Hepatocyte (in vitro differentiated cells): ENCODE measurements at regions not wholly inside any gene's neighbourhood (a gene's known extent, or its start where the extent isn't known, plus 50 kb on each side); places are given as distances from the start of the nearest gene placed in this dataset.

Source experiments
- CTCF ChIP-seq: fragments of 200-600 bp; sonication (generic); IDR thresholded peaks from 2 replicates; pipeline ENCODE4 v1.5.1; 2016; ENCODE audit warnings: antibody characterized with exemption, mild to moderate bottlenecking; ENCODE audit not compliant: poor library complexity
- EZH2 ChIP-seq: fragments of 200-600 bp; sonication (generic); IDR thresholded peaks from 2 replicates; pipeline ENCODE4 v1.6.1; 2016; ENCODE audit warnings: antibody characterized with exemption, mild to moderate bottlenecking, borderline replicate concordance

DNA sequence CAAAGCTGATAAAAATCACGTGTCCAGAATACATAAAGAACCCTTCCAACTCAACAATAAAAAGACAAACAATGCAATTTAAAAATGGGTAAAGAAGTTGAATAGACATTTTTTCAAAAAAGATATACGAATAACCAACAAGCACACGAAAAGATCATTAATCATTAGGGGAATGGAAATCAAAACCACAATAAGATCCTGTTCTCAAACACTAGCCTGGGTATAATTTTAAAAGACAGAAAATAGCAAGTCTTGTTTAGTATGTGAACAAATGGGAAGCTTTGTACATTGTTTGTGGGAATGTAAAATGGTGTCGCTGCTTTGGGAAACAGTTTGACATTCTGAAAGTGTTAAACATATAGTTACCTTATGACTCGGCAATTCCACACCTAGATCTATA is 86.3 kb upstream of the LMNTD1 start:
- no peak for TF ChIP-seq CTCF
- TF ChIP-seq EZH2 = no peak
